ENCODE measurements at regions not wholly inside any gene's neighbourhood (a gene's known extent, or its start where the extent isn't known, plus 50 kb on each side); places are given as distances from the start of the nearest gene placed in this dataset.
"Not testable (repeated sequence)": the region's sequence is repeated elsewhere in the genome, so short reads cannot be mapped to it uniquely, and the experiment has no call there.

- DNase-seq (no peak), ATAC-seq (no peak)
- H3K9me3 ChIP-seq: peaks cover 0 to 10% (median 0%) of the 10 kb centered on the region in 11 donors
- H3K27me3 ChIP-seq: peaks cover 0 to 26% (median 11%) of the 10 kb centered on the region in 7 donors
- no peaks in the 10 kb centered on the region for H3K36me3 ChIP-seq
- intact Hi-C loops (cut with DNase I): no loop called here
- TF ChIP-seq CTCF (IDR thresholded peaks at IDR 0.05): no peak
- peak overlapping the region in 5 of 10 donors; percentile 25 to 85 (median 30) for H3K27ac ChIP-seq
- H3K4me3 ChIP-seq: no peak overlapping the region
- H3K4me1 ChIP-seq: peaks cover 0 to 26% (median 15%) of the 10 kb centered on the region in 9 donors
- whole genome bisulfite sequencing, 2 donors: 48 to 57% methylated on average over 17 of the region's 17 CpGs
Observed at GRCh38 chr12:131230340-131231031, 276.8 kb downstream of the ADGRD1 start.

GRCh38 chr12:131231032-131231980 lies 277.6 kb downstream of the ADGRD1 start:
- peak overlapping the region in 3 of 10 donors; percentile 30 to 85 (median 47) for H3K27ac ChIP-seq
- DNase-seq (no peak), ATAC-seq (no peak)
- H3K27me3 ChIP-seq: peaks cover 0 to 26% (median 13%) of the 10 kb centered on the region in 7 donors
- no peaks in the 10 kb centered on the region for H3K36me3 ChIP-seq
- H3K9me3 ChIP-seq: peaks cover 0 to 10% (median 0%) of the 10 kb centered on the region in 11 donors
- peaks cover 0 to 26% (median 15%) of the 10 kb centered on the region in 9 donors for H3K4me1 ChIP-seq
- 45 to 60% methylated on average over 23 of the region's 23 CpGs for WGBS, 2 donors
- no peak overlapping the region for H3K4me3 ChIP-seq
- no peak for TF ChIP-seq CTCF (IDR thresholded peaks at IDR 0.05)
- intact Hi-C loops (cut with DNase I): no loop called here

- intact Hi-C loops (cut with DNase I): no loop called here
- WGBS, 2 donors: 69 to 72% methylated on average over 5 of the region's 5 CpGs
- Histone ChIP-seq H3K4me3 (no peak overlapping the region), H3K27ac (peak overlapping the region in 1 of 10 donors; percentile 58), H3K36me3 (no peaks in the 10 kb centered on the region), H3K9me3 (peaks cover 0 to 10% (median 0%) of the 10 kb centered on the region in 11 donors), H3K4me1 (peaks cover 0 to 26% (median 15%) of the 10 kb centered on the region in 9 donors), H3K27me3 (peaks cover 0 to 26% (median 14%) of the 10 kb centered on the region in 7 donors)
- TF ChIP-seq CTCF (IDR thresholded peaks at IDR 0.05): no peak
- DNase-seq (no peak), ATAC-seq (no peak)
Observed at GRCh38 chr12:131232036-131232435, 278.3 kb downstream of the ADGRD1 start.

- WGBS, 2 donors: 78 to 95% methylated on average over 8 to 14 of the region's 14 CpGs
Observed at GRCh38 chr12:131232872-131233271, 279.2 kb downstream of the ADGRD1 start.

GRCh38 chr12:131233850-131234789 lies 280.4 kb downstream of the ADGRD1 start:
- intact Hi-C loops (cut with DNase I): not testable (repeated sequence)

More at GRCh38 chr12:131232872-131233271, 279.2 kb downstream of the ADGRD1 start:
- DNase-seq; intact Hi-C loops (cut with DNase I); ATAC-seq; H3K9me3 ChIP-seq; H3K4me3 ChIP-seq; H3K36me3 ChIP-seq; H3K27ac ChIP-seq: not testable (repeated sequence)
- Histone ChIP-seq H3K27me3 (peaks cover 0 to 26% (median 14%) of the 10 kb centered on the region in 7 donors), H3K4me1 (peaks cover 0 to 26% (median 15%) of the 10 kb centered on the region in 9 donors)

GRCh38 chr12:131234841-131235271 lies 281.1 kb downstream of the ADGRD1 start:
- H3K4me3 ChIP-seq; H3K36me3 ChIP-seq; DNase-seq; H3K27ac ChIP-seq; intact Hi-C loops (cut with DNase I); H3K9me3 ChIP-seq: not testable (repeated sequence)
- ATAC-seq: peak in 4 of 8 donors; percentile 30 to 56 (median 54)
- 11 to 20% methylated on average over 4 to 5 of the region's 8 CpGs for WGBS, 2 donors
- peaks cover 0 to 19% (median 8%) of the 10 kb centered on the region in 7 donors for H3K27me3 ChIP-seq
- peaks cover 0 to 20% (median 7%) of the 10 kb centered on the region in 9 donors for H3K4me1 ChIP-seq

More at GRCh38 chr12:131233850-131234789, 280.4 kb downstream of the ADGRD1 start:
- H3K4me3 ChIP-seq, ATAC-seq, H3K36me3 ChIP-seq, DNase-seq, H3K9me3 ChIP-seq: not testable (repeated sequence)
- Histone ChIP-seq H3K27me3 (peaks cover 0 to 25% (median 14%) of the 10 kb centered on the region in 7 donors), H3K4me1 (peaks cover 0 to 26% (median 14%) of the 10 kb centered on the region in 9 donors), H3K27ac (peak overlapping the region in 2 of 10 donors; percentile 5 to 60)
- WGBS, 2 donors: 74 to 80% methylated on average over 15 of the region's 16 CpGs
